ENCODE measurements at regions not wholly inside any gene's neighbourhood (a gene's known extent, or its start where the extent isn't known, plus 50 kb on each side); places are given as distances from the start of the nearest gene placed in this dataset.

- DNase-seq (ENCODE audit: low read depth, low spot score) = no peak
- H3K9me3 ChIP-seq (ENCODE audit: control insufficient read depth, insufficient read depth, low read depth, low read length) = no peaks in the 10 kb centered on the region
Observed at GRCh38 chr4:96471956-96472867, 632.3 kb downstream of the PDHA2 start.

GRCh38 chr4:96473246-96473645, 633.4 kb downstream of the PDHA2 start:
- Histone ChIP-seq H3K9me3 (ENCODE audit: control insufficient read depth, insufficient read depth, low read depth, low read length) (no peaks in the 10 kb centered on the region), H3K27me3 (ENCODE audit: control insufficient read depth, insufficient read depth, low read length) (no peaks in the 10 kb centered on the region), H3K4me3 (ENCODE audit: low read depth in 2 of 2, low read length in 2 of 2) (no peak overlapping the region), H3K27ac (ENCODE audit: low read length) (no peak overlapping the region), H3K36me3 (ENCODE audit: control insufficient read depth, insufficient read depth, low read length) (no peaks in the 10 kb centered on the region), H3K4me1 (ENCODE audit: control insufficient read depth, insufficient read depth, low read length) (no peaks in the 10 kb centered on the region)
- ChIA-PET CTCF (no interaction called here), POLR2A (no interaction called here)
- DNase-seq (ENCODE audit: low read depth, low spot score) (no peak), ATAC-seq (no peak)
- TF ChIP-seq SIN3A (IDR thresholded peaks at IDR 0.05; ENCODE audit: borderline replicate concordance, insufficient read depth, low read depth, low read length) (no peak), POLR2AphosphoS5 (IDR thresholded peaks at IDR 0.05; ENCODE audit: low read depth, low read length) (no peak), CTCF (IDR thresholded peaks at IDR 0.05) (no peak), TCF7L2 (IDR thresholded peaks at IDR 0.05; ENCODE audit: low read depth, low read length) (no peak), REST (IDR thresholded peaks at IDR 0.05; ENCODE audit: insufficient read depth in 1 of 2, low read depth in 2 of 2, low read length in 1 of 2) (no peak)
- intact Hi-C loops (cut with micrococcal nuclease; ENCODE audit: unreplicated experiment) (no loop called here), in situ Hi-C loops (cut with HindIII; ENCODE audit: low pct_unique_long_range_greater_than_20kb, low sequenced_read_pairs) (no loop called here)
- BruUV-seq (replicated peaks) = no TSS peak

More at GRCh38 chr4:96471956-96472867, 632.3 kb downstream of the PDHA2 start:
- Histone ChIP-seq H3K4me1 (ENCODE audit: control insufficient read depth, insufficient read depth, low read length) (no peaks in the 10 kb centered on the region), H3K36me3 (ENCODE audit: control insufficient read depth, insufficient read depth, low read length) (no peaks in the 10 kb centered on the region), H3K4me3 (ENCODE audit: low read depth in 2 of 2, low read length in 2 of 2) (no peak overlapping the region), H3K27ac (ENCODE audit: low read length) (no peak overlapping the region), H3K27me3 (ENCODE audit: control insufficient read depth, insufficient read depth, low read length) (no peaks in the 10 kb centered on the region)
- BruUV-seq (replicated peaks) = no TSS peak
- TF ChIP-seq SIN3A (IDR thresholded peaks at IDR 0.05; ENCODE audit: borderline replicate concordance, insufficient read depth, low read depth, low read length) (no peak), POLR2AphosphoS5 (IDR thresholded peaks at IDR 0.05; ENCODE audit: low read depth, low read length) (no peak), CTCF (IDR thresholded peaks at IDR 0.05) (no peak), REST (IDR thresholded peaks at IDR 0.05; ENCODE audit: insufficient read depth in 1 of 2, low read depth in 2 of 2, low read length in 1 of 2) (no peak), TCF7L2 (IDR thresholded peaks at IDR 0.05; ENCODE audit: low read depth, low read length) (no peak)
- intact Hi-C loops (cut with micrococcal nuclease; ENCODE audit: unreplicated experiment) (no loop called here), in situ Hi-C loops (cut with HindIII; ENCODE audit: low pct_unique_long_range_greater_than_20kb, low sequenced_read_pairs) (no loop called here)
- POLR2A ChIA-PET = no interaction called here
- CTCF ChIA-PET = no interaction called here
- ATAC-seq = no peak

Data from Panc1 (cell line).